Kasumi-1 (cell line): ENCODE measurements at regions not wholly inside any gene's neighbourhood (a gene's known extent, or its start where the extent isn't known, plus 50 kb on each side); places are given as distances from the start of the nearest gene placed in this dataset.

Source experiments
- DNase-seq, 2 experiments: peaks; one replicate each; lab custom pipeline; 2025; lab: John Stamatoyannopoulos, UW

GRCh38 chr4:59881632-59882031, 1318.5 kb upstream of the ADGRL3 start:
- DNase-seq: no peak

- no peak for DNase-seq
Observed at GRCh38 chr4:59904331-59904730, 1295.8 kb upstream of the ADGRL3 start.

GRCh38 chr4:59920416-59920815, 1279.7 kb upstream of the ADGRL3 start:
- no peak for DNase-seq

GRCh38 chr4:59925290-59925689, 1274.8 kb upstream of the ADGRL3 start:
- DNase-seq: no peak

GRCh38 chr4:59936566-59936965, 1263.6 kb upstream of the ADGRL3 start:
- no peak for DNase-seq

- no peak for DNase-seq
Observed at GRCh38 chr4:59938166-59938565, 1262.0 kb upstream of the ADGRL3 start.

- no peak for DNase-seq
Observed at GRCh38 chr4:59945277-59945676, 1254.8 kb upstream of the ADGRL3 start.

- no peak for DNase-seq
Observed at GRCh38 chr4:59945716-59946115, 1254.4 kb upstream of the ADGRL3 start.

GRCh38 chr4:59956366-59956765, 1243.8 kb upstream of the ADGRL3 start:
- no peak for DNase-seq

GRCh38 chr4:59960143-59960542, 1240.0 kb upstream of the ADGRL3 start:
- DNase-seq: no peak

GRCh38 chr4:59966758-59967157, 1233.4 kb upstream of the ADGRL3 start:
- DNase-seq: no peak

- DNase-seq: no peak
Observed at GRCh38 chr4:59968796-59969195, 1231.3 kb upstream of the ADGRL3 start.

GRCh38 chr4:59969909-59970308, 1230.2 kb upstream of the ADGRL3 start:
- DNase-seq: no peak

- no peak for DNase-seq
Observed at GRCh38 chr4:59971952-59972351, 1228.2 kb upstream of the ADGRL3 start.

GRCh38 chr4:59973492-59973891, 1226.6 kb upstream of the ADGRL3 start:
- DNase-seq: no peak

GRCh38 chr4:59979061-59979460, 1221.1 kb upstream of the ADGRL3 start:
- no peak for DNase-seq

- DNase-seq: no peak
Observed at GRCh38 chr4:59983852-59984251, 1216.3 kb upstream of the ADGRL3 start.

- peak in 1 of 2 experiments; percentile 14 for DNase-seq
Observed at GRCh38 chr4:59987289-59987688, 1212.8 kb upstream of the ADGRL3 start.

- no peak for DNase-seq
Observed at GRCh38 chr4:59994118-59994517, 1206.0 kb upstream of the ADGRL3 start.

GRCh38 chr4:60002603-60003337, 1197.4 kb upstream of the ADGRL3 start:
- DNase-seq: no peak

- no peak for DNase-seq
Observed at GRCh38 chr4:60013464-60014184, 1186.5 kb upstream of the ADGRL3 start.

GRCh38 chr4:60016971-60017370, 1183.2 kb upstream of the ADGRL3 start:
- DNase-seq: no peak

- DNase-seq: no peak
Observed at GRCh38 chr4:60019180-60019579, 1180.9 kb upstream of the ADGRL3 start.

- DNase-seq: no peak
Observed at GRCh38 chr4:60019946-60020345, 1180.2 kb upstream of the ADGRL3 start.
